SKM-1 (cell line): ENCODE measurements at regions not wholly inside any gene's neighbourhood (a gene's known extent, or its start where the extent isn't known, plus 50 kb on each side); places are given as distances from the start of the nearest gene placed in this dataset.

Experiments
- DNase-seq: peaks from one replicate; lab custom pipeline; 2025; ENCODE audit not compliant: unreplicated experiment; lab: John Stamatoyannopoulos, UW

GRCh38 chr3:193870376-193871219, 265.4 kb upstream of the HES1 start:
- no peak for DNase-seq

- no peak for DNase-seq
Observed at GRCh38 chr3:193871220-193871485, 264.8 kb upstream of the HES1 start.

- DNase-seq: no peak
Observed at GRCh38 chr3:193872265-193872753, 263.6 kb upstream of the HES1 start.

GRCh38 chr3:193873426-193874201, 262.3 kb upstream of the HES1 start:
- no peak for DNase-seq

- DNase-seq: no peak
Observed at GRCh38 chr3:193874512-193874911, 261.4 kb upstream of the HES1 start.

GRCh38 chr3:193874997-193875593, 260.9 kb upstream of the HES1 start:
- no peak for DNase-seq

GRCh38 chr3:193875601-193876321, 260.2 kb upstream of the HES1 start:
- no peak for DNase-seq

GRCh38 chr3:193879099-193879863, 256.7 kb upstream of the HES1 start:
- DNase-seq: no peak

- no peak for DNase-seq
Observed at GRCh38 chr3:193879864-193880242, 256.1 kb upstream of the HES1 start.

GRCh38 chr3:193882091-193882490, 253.9 kb upstream of the HES1 start:
- DNase-seq: no peak

- DNase-seq: no peak
Observed at GRCh38 chr3:193883551-193883950, 252.4 kb upstream of the HES1 start.

GRCh38 chr3:193884027-193884426, 251.9 kb upstream of the HES1 start:
- no peak for DNase-seq

- DNase-seq: no peak
Observed at GRCh38 chr3:193884652-193885051, 251.3 kb upstream of the HES1 start.

- DNase-seq: no peak
Observed at GRCh38 chr3:193885832-193886231, 250.1 kb upstream of the HES1 start.

GRCh38 chr3:193890016-193890897, 245.7 kb upstream of the HES1 start:
- DNase-seq: no peak

- peak; percentile 54 for DNase-seq
Observed at GRCh38 chr3:193894121-193894863, 241.7 kb upstream of the HES1 start.

GRCh38 chr3:193895409-193895808, 240.5 kb upstream of the HES1 start:
- no peak for DNase-seq

- DNase-seq: no peak
Observed at GRCh38 chr3:193896419-193896818, 239.5 kb upstream of the HES1 start.

GRCh38 chr3:193897288-193897687, 238.7 kb upstream of the HES1 start:
- no peak for DNase-seq
